ENCODE measurements at regions not wholly inside any gene's neighbourhood (a gene's known extent, or its start where the extent isn't known, plus 50 kb on each side); places are given as distances from the start of the nearest gene placed in this dataset.

DNA sequence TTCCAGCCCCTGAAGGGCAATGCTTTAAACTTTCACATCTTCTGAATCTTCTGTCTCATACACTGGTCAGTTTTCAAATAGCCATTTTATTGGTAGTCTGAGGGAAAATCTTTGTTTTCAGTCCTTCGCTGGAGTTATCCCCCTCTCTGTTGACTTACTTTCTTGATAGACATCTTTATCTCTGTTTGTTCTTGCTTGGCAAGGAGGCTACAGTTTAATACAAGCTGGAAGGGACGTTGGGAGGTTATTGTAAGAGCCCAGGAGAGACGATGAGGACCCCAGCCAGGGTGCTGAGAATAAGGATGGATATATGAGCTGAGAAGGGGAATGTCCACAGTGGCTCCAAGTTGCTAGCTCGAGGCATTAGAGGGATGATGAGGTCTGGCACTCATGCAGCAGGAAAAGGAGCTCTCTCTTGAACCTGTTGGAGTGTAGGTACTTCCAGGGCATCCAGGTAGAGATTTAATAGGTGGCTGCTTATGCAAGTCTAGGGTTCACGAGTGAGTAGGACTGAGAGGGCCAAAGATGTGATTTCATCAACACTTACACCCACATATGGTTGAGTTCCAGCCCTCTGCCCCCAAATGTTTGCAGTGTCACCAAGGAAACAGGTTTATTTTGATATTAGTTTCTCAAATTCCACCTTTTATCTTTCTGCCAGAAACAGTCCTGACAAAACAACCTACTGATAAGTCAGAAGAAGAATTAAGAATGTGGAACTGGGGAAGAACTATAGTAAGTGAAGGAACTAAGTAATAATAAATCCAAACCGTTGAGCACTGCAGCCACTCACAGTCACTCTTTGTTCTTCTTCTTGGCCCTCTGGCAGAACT is 237.3 kb upstream of the PROX1 start:
- H3K4me3 ChIP-seq (ENCODE audit: control insufficient read depth, low read depth, low read length) = no peak overlapping the region
- no peak for DNase-seq (ENCODE audit: low read depth)
- TF ChIP-seq, protein P1, sequence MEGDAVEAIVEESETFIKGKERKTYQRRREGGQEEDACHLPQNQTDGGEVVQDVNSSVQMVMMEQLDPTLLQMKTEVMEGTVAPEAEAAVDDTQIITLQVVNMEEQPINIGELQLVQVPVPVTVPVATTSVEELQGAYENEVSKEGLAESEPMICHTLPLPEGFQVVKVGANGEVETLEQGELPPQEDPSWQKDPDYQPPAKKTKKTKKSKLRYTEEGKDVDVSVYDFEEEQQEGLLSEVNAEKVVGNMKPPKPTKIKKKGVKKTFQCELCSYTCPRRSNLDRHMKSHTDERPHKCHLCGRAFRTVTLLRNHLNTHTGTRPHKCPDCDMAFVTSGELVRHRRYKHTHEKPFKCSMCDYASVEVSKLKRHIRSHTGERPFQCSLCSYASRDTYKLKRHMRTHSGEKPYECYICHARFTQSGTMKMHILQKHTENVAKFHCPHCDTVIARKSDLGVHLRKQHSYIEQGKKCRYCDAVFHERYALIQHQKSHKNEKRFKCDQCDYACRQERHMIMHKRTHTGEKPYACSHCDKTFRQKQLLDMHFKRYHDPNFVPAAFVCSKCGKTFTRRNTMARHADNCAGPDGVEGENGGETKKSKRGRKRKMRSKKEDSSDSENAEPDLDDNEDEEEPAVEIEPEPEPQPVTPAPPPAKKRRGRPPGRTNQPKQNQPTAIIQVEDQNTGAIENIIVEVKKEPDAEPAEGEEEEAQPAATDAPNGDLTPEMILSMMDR (IDR thresholded peaks at IDR 0.05; ENCODE audit: control insufficient read depth, insufficient read depth, low read depth, low read length, missing control alignments) = no peak

DNA sequence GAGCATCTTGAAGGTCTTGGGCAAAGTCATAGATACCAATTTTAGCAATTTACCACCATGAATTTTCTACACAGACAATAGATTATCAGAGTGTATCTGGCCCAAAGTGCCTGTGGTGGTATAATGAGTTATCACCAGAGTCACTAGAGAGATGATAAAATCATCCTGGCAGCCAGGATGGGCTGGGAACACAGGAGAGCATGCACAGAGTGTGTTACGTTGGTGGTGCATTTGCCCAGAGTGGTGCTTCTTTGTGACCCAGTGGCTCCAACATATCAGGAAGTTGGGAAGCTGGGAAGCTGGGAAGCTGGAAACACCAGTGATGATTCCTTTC is 236.7 kb upstream of the PROX1 start:
- TF ChIP-seq, protein P1 (IDR thresholded peaks at IDR 0.05; ENCODE audit: control insufficient read depth, insufficient read depth, low read depth, low read length, missing control alignments) = no peak
- H3K4me3 ChIP-seq (ENCODE audit: control insufficient read depth, low read depth, low read length) = no peak overlapping the region
- no peak for DNase-seq (ENCODE audit: low read depth)

DNA sequence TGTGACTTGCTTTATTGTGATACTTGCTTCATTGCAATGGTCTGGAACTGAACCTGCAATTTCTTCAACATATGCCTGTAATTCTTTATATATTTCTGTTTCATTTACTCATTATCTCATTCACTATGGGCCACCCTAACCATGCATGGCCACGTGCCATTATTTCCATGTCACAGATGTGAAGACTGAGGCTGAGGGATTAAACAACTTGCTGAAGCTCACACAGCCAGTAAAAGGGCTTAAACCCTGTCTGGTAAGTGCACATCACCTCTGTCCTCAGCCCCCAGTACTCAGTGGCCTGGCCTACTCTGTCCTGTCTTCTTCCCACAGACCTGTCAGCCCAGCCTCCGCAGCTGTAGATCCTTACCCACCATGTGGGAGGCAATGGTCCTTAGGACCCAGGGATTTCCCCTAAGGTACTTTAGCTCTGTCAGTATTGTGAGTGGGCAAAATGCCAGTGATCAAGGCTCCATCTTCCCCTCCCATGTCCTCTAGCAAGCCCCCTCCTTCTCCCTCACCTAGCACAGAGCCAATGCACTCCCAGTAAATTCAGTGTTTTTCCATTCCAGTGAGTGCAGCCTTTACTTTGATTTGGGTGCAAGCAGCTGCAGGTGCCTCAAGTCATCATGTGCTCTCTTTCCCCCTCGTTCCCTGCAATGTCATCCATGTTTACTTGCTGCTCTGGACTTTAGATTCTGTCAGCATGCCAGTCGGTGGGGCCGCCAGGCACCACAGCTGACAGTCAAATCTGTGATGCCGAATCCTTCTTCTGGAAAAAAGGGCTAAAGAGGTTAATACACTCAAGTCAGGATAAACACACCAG is 228.2 kb upstream of the PROX1 start:
- no peak overlapping the region for H3K4me3 ChIP-seq (ENCODE audit: control insufficient read depth, low read depth, low read length)
- DNase-seq (ENCODE audit: low read depth) = no peak
- TF ChIP-seq, protein P1 (IDR thresholded peaks at IDR 0.05; ENCODE audit: control insufficient read depth, insufficient read depth, low read depth, low read length, missing control alignments) = no peak

DNA sequence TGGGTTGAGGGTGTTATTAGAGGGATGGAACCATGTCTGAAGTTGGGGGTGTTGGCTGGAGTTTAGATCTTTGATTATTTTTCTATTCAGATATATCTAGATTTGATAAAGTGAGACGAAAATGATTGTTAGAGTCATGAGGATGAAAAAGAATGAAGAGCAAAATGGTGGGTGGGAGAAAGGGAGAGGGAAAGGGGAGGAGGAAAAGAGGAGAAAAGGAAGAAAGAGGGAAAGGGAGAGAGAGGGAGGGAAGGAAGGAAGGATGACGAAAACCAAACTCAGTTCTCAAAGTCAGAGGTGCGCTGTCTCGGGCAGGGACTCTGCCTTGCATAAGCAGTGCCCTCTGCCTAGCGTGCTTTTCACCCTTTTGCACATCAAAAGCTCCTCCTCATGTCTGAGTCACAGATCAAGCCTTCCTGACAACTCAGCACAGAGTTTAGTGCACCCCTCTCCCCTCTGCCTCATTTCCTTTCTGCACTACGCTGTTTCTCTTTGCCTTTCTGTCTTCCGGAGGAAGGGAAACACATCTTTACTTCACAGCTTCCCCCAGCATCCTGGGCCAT is 225.8 kb upstream of the PROX1 start:
- DNase-seq (ENCODE audit: low read depth) = no peak
- TF ChIP-seq, protein P1 (IDR thresholded peaks at IDR 0.05; ENCODE audit: control insufficient read depth, insufficient read depth, low read depth, low read length, missing control alignments) = no peak
- H3K4me3 ChIP-seq (ENCODE audit: control insufficient read depth, low read depth, low read length) = no peak overlapping the region

DNA sequence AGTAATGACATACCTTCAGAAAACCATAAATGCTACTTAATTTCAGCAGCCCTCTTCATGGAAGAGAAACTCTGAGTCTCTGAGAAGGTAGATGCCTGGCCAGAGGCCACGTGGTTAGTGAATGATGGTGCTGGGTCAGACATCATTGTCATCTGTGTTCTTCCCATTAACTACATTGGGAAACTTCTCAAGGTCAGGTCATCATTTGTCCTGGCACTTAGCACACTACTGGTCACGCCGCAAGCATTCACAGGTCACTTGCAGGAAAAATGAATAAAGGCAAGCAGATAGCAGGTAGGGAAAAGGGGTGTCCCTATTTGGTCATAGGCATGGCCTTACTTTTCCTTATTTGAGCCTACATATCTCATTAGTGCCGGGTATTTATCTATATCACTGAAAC is 220.1 kb upstream of the PROX1 start:
- DNase-seq (ENCODE audit: low read depth) = no peak
- no peak overlapping the region for H3K4me3 ChIP-seq (ENCODE audit: control insufficient read depth, low read depth, low read length)
- TF ChIP-seq, protein P1 (IDR thresholded peaks at IDR 0.05; ENCODE audit: control insufficient read depth, insufficient read depth, low read depth, low read length, missing control alignments) = no peak

DNA sequence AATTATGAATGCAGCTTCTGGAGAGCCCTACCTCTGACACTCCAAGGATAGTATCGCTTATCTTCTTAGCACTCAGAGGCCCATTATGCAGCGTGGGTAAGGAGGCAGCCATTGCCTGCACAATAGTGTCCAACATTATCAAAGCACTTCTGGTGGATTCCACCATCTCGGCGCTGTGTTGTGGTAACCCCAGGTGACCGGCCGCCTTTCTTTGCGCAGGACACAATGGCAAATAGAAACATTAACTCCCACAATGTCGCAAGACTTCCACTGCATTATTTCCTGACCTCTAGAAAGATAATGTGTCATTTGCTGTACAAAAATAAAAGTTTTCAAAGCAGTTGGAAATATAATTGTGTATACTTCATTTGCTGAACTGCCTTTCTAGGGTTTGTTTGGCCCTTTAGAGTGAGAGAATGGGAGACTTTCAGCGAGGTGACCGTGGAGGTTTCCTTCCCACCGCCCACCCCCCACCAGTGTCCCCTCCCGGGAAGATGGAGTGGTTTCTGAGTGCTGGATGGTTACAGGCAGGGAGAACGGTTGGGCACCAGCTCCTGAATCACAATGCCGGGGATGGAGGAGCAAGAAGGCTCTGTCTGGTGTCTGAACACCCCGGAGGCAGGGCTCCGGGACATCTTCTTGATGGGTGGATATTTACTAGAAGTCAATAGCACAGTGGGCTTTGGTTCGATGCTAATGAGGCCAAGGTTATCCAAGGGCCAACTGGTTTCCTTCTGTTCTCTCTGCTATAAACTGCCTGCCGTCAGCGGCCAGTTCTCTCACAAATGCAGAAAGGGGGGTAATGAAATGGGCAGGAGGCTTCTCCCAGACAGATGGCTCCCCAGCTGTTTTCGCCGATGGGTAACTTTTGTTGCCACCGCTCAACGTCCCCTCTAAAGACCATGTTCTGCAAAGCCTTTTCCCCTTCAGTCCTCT is 215.4 kb upstream of the PROX1 start:
- DNase-seq (ENCODE audit: low read depth) = no peak
- no peak overlapping the region for H3K4me3 ChIP-seq (ENCODE audit: control insufficient read depth, low read depth, low read length)
- TF ChIP-seq, protein P1 (IDR thresholded peaks at IDR 0.05; ENCODE audit: control insufficient read depth, insufficient read depth, low read depth, low read length, missing control alignments) = no peak

Data from AG09309 (cell line).